GM03348 (cell line): ENCODE measurements at regions not wholly inside any gene's neighbourhood (a gene's known extent, or its start where the extent isn't known, plus 50 kb on each side); places are given as distances from the start of the nearest gene placed in this dataset.
"Not testable (repeated sequence)": the region's sequence is repeated elsewhere in the genome, so short reads cannot be mapped to it uniquely, and the experiment has no call there.

Source experiments
- DNase-seq: peaks from one replicate; pipeline ENCODE4 v3.0.0; 2012; ENCODE audit warnings: low spot score

- DNase-seq: no peak
Observed at GRCh38 chr3:61444782-61445181, 116.6 kb upstream of the PTPRG start.

DNA sequence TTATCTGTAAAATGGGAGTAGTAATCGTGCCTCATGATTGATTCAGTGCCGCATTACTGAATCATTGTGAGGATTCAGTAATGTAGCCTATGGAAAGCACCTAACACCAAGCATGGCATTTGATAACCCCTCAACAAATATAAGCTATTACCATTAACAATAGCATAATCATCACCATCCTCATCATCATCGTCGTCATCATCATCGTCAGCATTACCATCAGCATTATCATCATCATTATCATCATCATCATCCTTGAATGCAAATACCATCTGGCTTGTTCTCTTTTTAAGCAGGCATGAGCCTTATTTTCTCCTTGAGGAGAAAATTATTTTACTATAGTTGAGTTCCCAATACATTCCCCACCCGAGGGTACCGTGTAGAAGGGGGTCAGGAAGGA lies 115.4 kb upstream of the PTPRG start:
- DNase-seq: no peak

DNA sequence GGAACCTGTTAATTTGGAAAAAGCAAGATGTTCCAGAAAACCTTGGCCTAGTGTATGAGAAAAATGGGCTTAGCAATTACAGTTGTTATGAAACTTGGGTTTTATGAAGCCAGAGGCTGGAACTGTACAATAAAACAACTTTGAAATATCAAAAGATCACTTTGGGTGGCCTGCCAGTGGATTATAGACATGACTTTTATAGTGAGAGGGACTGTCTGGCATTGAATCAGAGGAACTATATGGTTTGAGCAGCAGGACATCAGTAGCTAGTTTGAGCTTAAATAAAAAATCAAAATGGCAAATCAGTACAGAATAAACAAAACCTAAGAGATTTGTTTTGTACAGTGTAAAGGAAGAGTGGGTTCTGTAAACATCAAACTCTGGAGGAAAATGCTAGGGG lies 115.0 kb upstream of the PTPRG start:
- no peak for DNase-seq

DNA sequence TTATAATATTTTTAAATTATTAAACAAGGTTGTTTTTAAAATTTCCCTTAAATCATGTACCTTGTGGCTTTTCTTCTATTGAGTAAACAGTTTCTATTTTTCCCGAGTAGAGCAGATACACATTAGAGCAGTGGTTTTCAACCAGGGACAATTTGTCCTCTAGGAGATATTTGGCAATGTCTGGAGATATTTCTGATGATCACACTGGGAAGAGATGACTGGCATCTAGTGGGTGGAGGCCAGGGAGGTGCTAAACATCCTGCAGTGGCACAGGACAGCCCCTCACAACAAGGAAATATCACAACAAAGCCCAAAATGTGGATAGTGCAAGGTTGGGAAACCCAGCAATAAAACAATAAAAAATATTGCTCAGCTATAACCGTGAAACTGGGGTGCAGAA lies 113.0 kb upstream of the PTPRG start:
- DNase-seq: no peak

DNA sequence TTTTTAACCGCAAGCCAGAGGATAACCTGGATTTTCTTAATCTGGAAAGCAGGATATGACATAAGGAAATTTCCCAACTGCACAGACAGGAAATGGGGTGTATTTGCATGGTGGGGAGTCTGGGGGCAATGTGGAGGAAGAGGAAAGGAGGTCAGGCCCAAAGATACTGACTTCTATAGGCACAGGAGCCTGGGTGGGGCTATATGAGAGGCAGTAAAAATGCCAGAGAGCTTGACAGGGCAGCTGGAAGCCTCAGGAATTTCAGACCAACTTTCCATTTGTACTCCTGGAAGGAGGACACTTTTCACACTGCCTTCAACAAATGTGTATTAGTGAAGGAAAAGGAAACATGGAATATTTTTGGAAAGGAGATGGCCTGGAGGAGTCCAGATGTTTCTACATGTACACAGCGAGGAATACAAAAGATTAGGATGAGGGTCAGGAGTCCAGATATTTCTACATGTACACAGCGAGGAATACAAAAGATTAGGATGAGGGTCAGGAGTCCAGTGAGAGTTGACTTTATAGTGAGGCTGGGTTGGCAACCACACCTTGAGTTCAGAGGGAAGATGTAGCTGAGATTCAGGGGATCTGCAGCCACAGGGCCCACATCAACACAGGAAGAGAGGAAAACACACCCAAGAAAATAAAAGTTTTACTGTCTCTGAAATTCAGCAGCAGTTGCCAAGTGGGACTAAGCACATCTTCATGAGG lies 111.9 kb upstream of the PTPRG start:
- DNase-seq: no peak

GRCh38 chr3:61450866-61451265 lies 110.5 kb upstream of the PTPRG start:
- no peak for DNase-seq

- DNase-seq: no peak
Observed at GRCh38 chr3:61451841-61452240, 109.5 kb upstream of the PTPRG start.

DNA sequence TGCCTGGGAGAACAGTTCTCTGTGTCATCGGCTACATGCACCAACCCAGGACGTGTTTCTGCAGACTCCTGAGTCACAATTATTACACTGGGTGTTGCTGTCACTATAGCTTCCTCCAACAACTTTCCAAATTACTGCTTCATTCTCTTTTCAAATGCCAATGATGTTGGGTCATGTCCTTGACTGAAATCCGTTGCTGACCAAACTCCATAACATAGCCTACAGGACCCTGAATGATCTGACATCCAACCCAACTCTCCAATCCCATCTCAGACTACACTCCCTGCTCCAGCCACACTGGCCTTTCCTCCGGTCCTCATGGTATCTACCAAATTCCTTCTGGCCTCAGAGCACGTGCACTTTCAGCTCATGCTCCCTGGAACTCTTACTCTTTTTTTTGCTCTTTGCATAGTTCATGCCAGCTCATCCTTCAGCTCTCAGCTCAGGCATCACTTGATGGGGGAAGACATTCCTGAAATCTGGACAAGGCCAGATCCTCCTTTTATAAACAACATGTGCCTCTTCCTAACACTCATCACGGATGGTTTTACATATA lies 108.8 kb upstream of the PTPRG start:
- DNase-seq: peak; percentile 45

DNA sequence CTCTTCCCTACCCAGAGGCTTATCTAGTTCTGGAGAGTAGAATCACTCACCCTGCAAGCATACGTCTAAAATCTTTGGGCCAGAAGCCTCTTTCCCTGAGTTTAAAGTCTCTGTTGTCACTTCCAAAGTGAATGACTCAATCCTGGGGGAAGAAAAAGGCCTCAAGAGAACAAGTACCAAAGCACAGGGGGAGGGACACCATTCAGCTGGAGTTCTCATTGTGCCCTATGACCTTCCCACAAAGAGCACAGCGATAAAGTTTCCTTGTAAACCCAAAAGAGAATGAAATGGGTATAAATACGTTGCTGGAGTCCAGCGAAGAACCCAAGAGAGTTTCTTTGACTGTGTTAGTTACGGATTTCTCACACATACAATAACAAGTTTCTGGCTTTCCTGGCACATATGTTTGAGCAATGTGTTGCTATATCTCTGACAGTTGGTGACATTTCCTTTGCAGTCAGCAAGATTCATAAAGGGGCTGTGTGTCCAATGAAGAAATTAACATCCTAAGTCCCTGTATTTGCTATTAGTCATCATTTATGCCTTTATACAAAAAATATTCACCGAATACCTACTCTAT lies 107.3 kb upstream of the PTPRG start:
- DNase-seq: no peak

DNA sequence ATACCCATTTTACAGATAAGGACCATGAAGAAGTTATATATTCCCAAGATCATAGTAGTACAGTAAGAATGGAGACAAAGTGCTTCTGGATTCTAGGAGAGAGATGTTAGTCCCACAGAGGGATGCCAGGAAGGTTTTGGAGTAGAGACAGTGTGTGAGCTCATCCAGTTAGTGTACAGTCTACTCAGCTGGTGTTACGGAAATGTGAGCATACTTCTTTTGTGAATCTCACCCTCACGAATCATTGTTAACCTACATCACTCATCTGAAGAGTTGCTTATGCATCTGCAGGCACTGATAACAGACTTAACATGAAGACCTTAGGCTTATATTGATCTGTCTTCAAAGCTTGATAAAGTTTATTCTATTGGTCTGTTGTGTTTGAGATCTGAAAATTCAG lies 106.6 kb upstream of the PTPRG start:
- DNase-seq: no peak

GRCh38 chr3:61460636-61461035 lies 100.7 kb upstream of the PTPRG start:
- no peak for DNase-seq

GRCh38 chr3:61463191-61463590 lies 98.2 kb upstream of the PTPRG start:
- no peak for DNase-seq

DNA sequence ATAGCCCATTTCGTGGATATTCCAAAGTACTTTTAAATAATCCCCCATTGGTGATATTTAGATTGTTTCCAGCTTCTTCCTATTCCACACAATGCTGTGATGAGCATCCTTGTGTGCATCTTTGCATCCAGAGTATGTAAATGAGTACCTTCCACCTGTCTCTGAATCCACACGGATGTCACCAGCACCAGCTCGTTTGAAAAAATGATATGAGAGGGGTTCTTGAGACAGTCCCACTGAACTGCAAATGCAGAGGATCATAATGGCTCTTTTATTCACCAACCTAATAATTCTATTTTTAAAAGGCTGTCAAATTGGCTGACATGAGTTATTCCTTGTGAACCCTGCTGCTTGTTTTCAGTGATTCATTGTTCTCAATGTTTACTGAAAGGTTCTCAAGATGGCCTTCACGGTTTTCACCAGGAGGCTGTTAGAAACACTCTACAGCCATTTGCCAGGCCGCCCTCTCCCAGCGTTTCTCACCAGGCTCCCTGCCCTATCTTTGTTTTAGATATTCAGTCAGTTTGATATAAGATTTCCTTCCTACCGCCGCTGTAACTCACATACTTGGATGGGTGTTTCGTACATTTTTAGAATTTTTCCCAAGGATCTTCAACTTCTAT lies 96.7 kb upstream of the PTPRG start:
- DNase-seq: no peak

DNA sequence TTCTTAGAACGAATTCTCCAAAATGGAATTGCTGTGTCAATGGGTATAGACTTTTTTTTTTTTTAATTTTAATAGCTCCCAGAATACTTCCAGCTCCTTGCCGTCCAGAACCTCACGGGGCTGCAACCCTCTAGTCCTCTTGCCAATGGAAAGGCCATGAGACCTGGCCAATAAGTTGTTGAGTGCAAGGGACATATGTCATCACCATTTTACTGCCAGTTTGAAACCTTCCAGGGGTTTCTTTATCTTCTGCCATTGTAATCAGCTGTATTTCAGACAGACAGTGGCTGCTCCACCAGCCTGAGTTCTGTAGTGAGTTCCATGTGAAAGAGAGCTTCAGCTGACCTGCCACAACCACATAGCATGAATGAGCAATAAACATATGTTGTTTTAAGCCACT lies 95.0 kb upstream of the PTPRG start:
- no peak for DNase-seq

GRCh38 chr3:61483997-61484396 lies 77.4 kb upstream of the PTPRG start:
- no peak for DNase-seq

- no peak for DNase-seq
Observed at GRCh38 chr3:61493339-61493738, 68.0 kb upstream of the PTPRG start.

- not testable (repeated sequence) for DNase-seq
Observed at GRCh38 chr3:61494309-61494708, 67.1 kb upstream of the PTPRG start.

GRCh38 chr3:61497463-61497862 lies 63.9 kb upstream of the PTPRG start:
- DNase-seq: no peak

DNA sequence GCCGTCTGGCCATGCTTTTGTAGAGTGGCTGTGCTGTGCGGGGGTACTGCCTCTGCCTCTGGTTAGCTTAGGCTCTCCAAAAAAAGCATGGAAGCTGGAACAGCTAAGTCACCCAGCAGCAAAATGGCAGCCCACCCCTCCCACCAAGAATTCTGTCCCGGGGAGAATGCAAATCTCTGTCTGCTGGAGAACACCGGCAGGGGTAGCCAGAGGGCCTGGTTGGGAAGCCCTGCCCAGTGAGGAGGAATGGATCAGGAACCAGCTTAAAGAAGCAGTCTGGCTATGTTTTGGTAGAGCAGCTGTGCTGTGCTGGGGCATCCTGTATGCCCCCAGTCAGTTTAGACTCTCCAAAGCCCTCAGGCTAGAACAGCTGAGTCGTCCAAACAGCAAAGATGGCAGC lies 56.2 kb upstream of the PTPRG start:
- no peak for DNase-seq

DNA sequence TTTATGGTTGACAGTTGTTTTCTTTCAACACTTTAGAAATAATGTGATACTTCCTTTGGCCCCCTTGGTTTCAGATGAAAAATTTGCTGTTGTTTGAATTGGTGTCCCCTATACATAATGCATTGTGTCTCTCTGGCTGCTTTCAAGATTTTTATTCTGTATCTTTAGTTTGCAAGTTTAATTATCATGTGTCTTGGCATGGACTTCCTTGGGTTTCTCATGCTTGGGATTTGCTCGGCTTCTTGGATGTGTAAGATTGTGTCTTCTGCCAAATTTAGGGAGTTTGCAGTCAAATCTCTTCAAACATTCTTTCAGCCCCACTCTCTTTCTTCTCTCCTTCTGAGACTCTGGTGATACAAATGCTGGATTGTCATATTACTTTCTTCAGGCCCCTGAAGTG lies 53.4 kb upstream of the PTPRG start:
- DNase-seq: no peak
